ENCODE measurements at regions not wholly inside any gene's neighbourhood (a gene's known extent, or its start where the extent isn't known, plus 50 kb on each side); places are given as distances from the start of the nearest gene placed in this dataset.

- peaks cover 0 to 4% (median 2%) of the 10 kb centered on the region in 3 donors for H3K27me3 Mint-ChIP-seq (ENCODE audit: low read depth in 3 of 3)
- no peak for TF ChIP-seq CTCF (IDR thresholded peaks at IDR 0.05)
- peaks cover 13 to 14% of the 10 kb centered on the region in 2 donors for H3K4me1 ChIP-seq (ENCODE audit: control insufficient read depth in 1 of 2, insufficient read depth in 2 of 2, low read length in 2 of 2)
- H4K20me1 ChIP-seq (ENCODE audit: insufficient read depth, low read length) = no peaks in the 10 kb centered on the region
- H3K9me3 Mint-ChIP-seq = peaks cover 0 to 2% (median 0%) of the 10 kb centered on the region in 7 donors
- H3K9ac ChIP-seq (ENCODE audit: insufficient read depth, low read length, poor library complexity, severe bottlenecking) = no peak overlapping the region
- WGBS (ENCODE audit: insufficient coverage) = no CpG with 5 or more reads among the region's 2 CpGs
- H3K27ac ChIP-seq (ENCODE audit: low read depth in 1 of 2, low read length in 2 of 2) = no peak overlapping the region
- no peaks in the 10 kb centered on the region for H3K79me2 ChIP-seq (ENCODE audit: insufficient read depth, low read length)
- no peak overlapping the region for H3K4me2 ChIP-seq (replicated peaks; ENCODE audit: extremely low read depth, low read length, poor library complexity, severe bottlenecking)
- H3K27me3 ChIP-seq (ENCODE audit: control insufficient read depth in 2 of 2, insufficient read depth in 2 of 2, low read length in 2 of 2) = no peaks in the 10 kb centered on the region
- H3K36me3 ChIP-seq (replicated peaks in 1 of 2; ENCODE audit: control insufficient read depth in 1 of 2, insufficient read depth in 2 of 2, low read length in 2 of 2) = no peaks in the 10 kb centered on the region
- H3K4me3 ChIP-seq (replicated peaks in 1 of 3; ENCODE audit: low read depth in 2 of 3, low read length in 3 of 3) = no peak overlapping the region
- H3K27ac Mint-ChIP-seq = no peak overlapping the region
- H3K4me3 Mint-ChIP-seq = no peak overlapping the region
- intact Hi-C loops (cut with micrococcal nuclease) = no loop called here
- no peaks in the 10 kb centered on the region for H3K36me3 Mint-ChIP-seq
- no peak overlapping the region for H2AFZ ChIP-seq (ENCODE audit: insufficient read depth, low read depth, low read length, poor library complexity, severe bottlenecking)
- H3K9me3 ChIP-seq (replicated peaks in 1 of 2; ENCODE audit: control insufficient read depth in 1 of 2, insufficient read depth in 1 of 2, low read length in 2 of 2) = no peaks in the 10 kb centered on the region
- H3K4me1 Mint-ChIP-seq = peaks cover 17% of the 10 kb centered on the region
- no peak for DNase-seq
These were observed 90.8 kb downstream of the CCDC71L start for GRCh38 chr7:106570146-106570545.

- no peak overlapping the region for H3K4me3 Mint-ChIP-seq
- Histone ChIP-seq H3K9me3 (replicated peaks in 1 of 2; ENCODE audit: control insufficient read depth in 1 of 2, insufficient read depth in 1 of 2, low read length in 2 of 2) (no peaks in the 10 kb centered on the region), H3K36me3 (replicated peaks in 1 of 2; ENCODE audit: control insufficient read depth in 1 of 2, insufficient read depth in 2 of 2, low read length in 2 of 2) (no peaks in the 10 kb centered on the region), H4K20me1 (ENCODE audit: insufficient read depth, low read length) (no peaks in the 10 kb centered on the region), H3K9ac (ENCODE audit: insufficient read depth, low read length, poor library complexity, severe bottlenecking) (no peak overlapping the region), H3K4me2 (replicated peaks; ENCODE audit: extremely low read depth, low read length, poor library complexity, severe bottlenecking) (no peak overlapping the region), H3K27me3 (ENCODE audit: control insufficient read depth in 2 of 2, insufficient read depth in 2 of 2, low read length in 2 of 2) (no peaks in the 10 kb centered on the region), H2AFZ (ENCODE audit: insufficient read depth, low read depth, low read length, poor library complexity, severe bottlenecking) (no peak overlapping the region), H3K4me1 (ENCODE audit: control insufficient read depth in 1 of 2, insufficient read depth in 2 of 2, low read length in 2 of 2) (peaks cover 13 to 14% of the 10 kb centered on the region in 2 donors), H3K79me2 (ENCODE audit: insufficient read depth, low read length) (no peaks in the 10 kb centered on the region), H3K27ac (ENCODE audit: low read depth in 1 of 2, low read length in 2 of 2) (no peak overlapping the region), H3K4me3 (replicated peaks in 1 of 3; ENCODE audit: low read depth in 2 of 3, low read length in 3 of 3) (no peak overlapping the region)
- WGBS (ENCODE audit: insufficient coverage) = 97% methylated on average over 6 of the region's 10 CpGs
- peak overlapping the region in 1 of 7 donors; percentile 64 for H3K27ac Mint-ChIP-seq
- TF ChIP-seq CTCF (IDR thresholded peaks at IDR 0.05) = no peak
- intact Hi-C loops (cut with micrococcal nuclease) = no loop called here
- DNase-seq = peak in 1 of 3 donors; percentile 5
- H3K36me3 Mint-ChIP-seq = no peaks in the 10 kb centered on the region
- H3K9me3 Mint-ChIP-seq = peaks cover 0 to 2% (median 0%) of the 10 kb centered on the region in 7 donors
- peaks cover 17% of the 10 kb centered on the region for H3K4me1 Mint-ChIP-seq
- peaks cover 0 to 4% (median 2%) of the 10 kb centered on the region in 3 donors for H3K27me3 Mint-ChIP-seq (ENCODE audit: low read depth in 3 of 3)
These were observed 91.4 kb downstream of the CCDC71L start for GRCh38 chr7:106569500-106569929.
